Mucosa of rectum (tissue), 2 donors: ENCODE measurements at regions not wholly inside any gene's neighbourhood (a gene's known extent, or its start where the extent isn't known, plus 50 kb on each side); places are given as distances from the start of the nearest gene placed in this dataset.

ENCODE experiments used
- H3K27ac ChIP-seq, 2 donors: one replicate each; pipeline ENCODE4 v1.7.0; 2013; ENCODE audit warnings: inconsistent platforms in 2 of 2, low read depth in 2 of 2, low read length in 2 of 2
- H3K27me3 ChIP-seq, 2 donors: one replicate each; pipeline ENCODE4 v1.7.0; 2013; ENCODE audit warnings: low read length in 2 of 2; ENCODE audit not compliant: control insufficient read depth in 2 of 2, insufficient read depth in 2 of 2
- H3K36me3 ChIP-seq, 2 donors: one replicate each; pipeline ENCODE4 v1.7.0; 2013; ENCODE audit warnings: low read length in 2 of 2; ENCODE audit not compliant: control insufficient read depth in 2 of 2, insufficient read depth in 2 of 2
- H3K4me1 ChIP-seq, 2 donors: one replicate each; pipeline ENCODE4 v1.7.0; 2013; ENCODE audit warnings: low read length in 2 of 2, mild to moderate bottlenecking in 1 of 2; ENCODE audit not compliant: control insufficient read depth in 2 of 2, insufficient read depth in 2 of 2
- H3K4me3 ChIP-seq, 2 donors: one replicate each; pipeline ENCODE4 v1.7.0; 2013; ENCODE audit warnings: low read length in 2 of 2
- H3K9ac ChIP-seq, 2 donors: one replicate each; pipeline ENCODE4 v1.7.0; 2013; ENCODE audit warnings: low read length in 2 of 2, low read depth in 1 of 2, mild to moderate bottlenecking in 1 of 2
- H3K9me3 ChIP-seq, 2 donors: one replicate each; pipeline ENCODE4 v1.7.0; 2013; ENCODE audit warnings: low read length in 2 of 2; ENCODE audit not compliant: control insufficient read depth in 2 of 2
- donor health status: healthy.
- donor health status: Normal muscosa, but diverticular disease.

GRCh38 chr4:77385124-77385969, 220.3 kb upstream of the CXCL13 start:
- Histone ChIP-seq H3K9ac (no peak overlapping the region), H3K27ac (no peak overlapping the region), H3K27me3 (no peaks in the 10 kb centered on the region), H3K9me3 (no peaks in the 10 kb centered on the region), H3K4me1 (no peaks in the 10 kb centered on the region), H3K4me3 (no peak overlapping the region), H3K36me3 (no peaks in the 10 kb centered on the region)

- no peak overlapping the region for H3K27ac ChIP-seq
- H3K27me3 ChIP-seq = no peaks in the 10 kb centered on the region
- H3K9ac ChIP-seq = no peak overlapping the region
- H3K4me3 ChIP-seq = no peak overlapping the region
- H3K9me3 ChIP-seq = no peaks in the 10 kb centered on the region
- no peaks in the 10 kb centered on the region for H3K36me3 ChIP-seq
- H3K4me1 ChIP-seq = peaks cover 3% of the 10 kb centered on the region in 2 donors
These were observed 211.6 kb upstream of the CXCL13 start for GRCh38 chr4:77393996-77394395.

DNA sequence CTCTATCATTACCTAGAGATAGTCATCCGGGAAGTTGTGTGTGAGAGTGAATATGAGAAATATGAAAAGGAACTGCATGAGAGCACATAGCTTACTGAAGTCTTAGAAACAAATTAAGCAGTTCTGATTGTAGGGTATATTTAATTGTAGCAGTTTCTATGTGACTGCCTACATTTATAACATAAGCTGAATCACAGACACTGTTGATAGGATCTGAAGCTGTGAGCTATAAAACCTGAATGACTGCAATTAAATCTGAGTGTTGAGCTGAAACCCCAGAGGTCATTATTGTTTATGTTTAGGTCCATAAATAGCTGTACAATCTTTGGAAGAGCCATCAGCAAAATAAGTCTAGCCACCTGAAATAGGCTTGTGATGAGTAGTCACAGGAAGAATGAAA, 210.1 kb upstream of the CXCL13 start:
- H3K27me3 ChIP-seq = no peaks in the 10 kb centered on the region
- H3K36me3 ChIP-seq = no peaks in the 10 kb centered on the region
- peaks cover 0 to 3% of the 10 kb centered on the region in 2 donors for H3K9me3 ChIP-seq
- H3K27ac ChIP-seq = no peak overlapping the region
- H3K9ac ChIP-seq = no peak overlapping the region
- peaks cover 3% of the 10 kb centered on the region in 2 donors for H3K4me1 ChIP-seq
- no peak overlapping the region for H3K4me3 ChIP-seq

DNA sequence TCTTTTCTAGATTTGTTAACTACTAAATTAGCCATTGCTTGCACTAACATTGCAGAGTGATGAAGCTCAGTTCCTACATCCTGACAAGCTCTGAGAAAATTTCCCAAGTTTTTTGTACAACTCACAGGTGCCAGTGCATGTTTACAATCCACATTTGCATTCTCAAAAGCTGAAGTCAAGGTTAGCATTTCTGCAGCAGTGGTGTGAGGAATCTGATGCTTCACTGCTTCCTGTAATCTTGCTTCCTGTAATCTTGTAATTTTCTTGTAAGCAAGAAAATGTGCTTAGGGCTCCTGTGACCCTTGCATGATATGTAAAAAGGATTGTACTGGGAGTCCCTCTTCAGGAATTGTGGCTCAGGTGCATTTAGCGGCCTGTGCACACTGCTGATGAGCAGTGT, 207.4 kb upstream of the CXCL13 start:
- Histone ChIP-seq H3K9ac (no peak overlapping the region), H3K27ac (no peak overlapping the region), H3K4me1 (peaks cover 3% of the 10 kb centered on the region in 2 donors), H3K36me3 (no peaks in the 10 kb centered on the region), H3K27me3 (no peaks in the 10 kb centered on the region), H3K4me3 (no peak overlapping the region), H3K9me3 (peaks cover 0 to 3% of the 10 kb centered on the region in 2 donors)

DNA sequence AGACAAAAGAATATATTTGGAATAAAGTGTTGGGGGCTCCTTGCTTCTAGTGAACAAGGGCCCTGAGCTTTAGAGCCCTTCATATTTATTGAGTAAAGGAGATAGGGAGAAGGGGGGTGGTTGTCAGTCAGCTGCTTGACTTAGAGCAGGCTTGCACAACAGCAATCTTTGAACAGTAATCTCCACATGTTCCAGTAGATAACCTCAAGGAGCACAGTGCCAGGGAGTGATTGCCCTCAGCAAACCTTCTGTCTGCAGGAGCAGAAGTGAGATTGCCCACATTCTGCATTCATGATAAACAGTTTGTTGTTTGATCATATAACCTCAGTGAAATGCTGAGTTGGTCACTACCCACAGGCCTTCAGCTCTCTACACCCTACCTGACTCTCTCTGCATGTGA, 205.8 kb upstream of the CXCL13 start:
- peaks cover 0 to 3% of the 10 kb centered on the region in 2 donors for H3K9me3 ChIP-seq
- H3K9ac ChIP-seq = no peak overlapping the region
- H3K27me3 ChIP-seq = no peaks in the 10 kb centered on the region
- H3K27ac ChIP-seq = no peak overlapping the region
- H3K36me3 ChIP-seq = no peaks in the 10 kb centered on the region
- peaks cover 3% of the 10 kb centered on the region in 2 donors for H3K4me1 ChIP-seq
- H3K4me3 ChIP-seq = no peak overlapping the region

DNA sequence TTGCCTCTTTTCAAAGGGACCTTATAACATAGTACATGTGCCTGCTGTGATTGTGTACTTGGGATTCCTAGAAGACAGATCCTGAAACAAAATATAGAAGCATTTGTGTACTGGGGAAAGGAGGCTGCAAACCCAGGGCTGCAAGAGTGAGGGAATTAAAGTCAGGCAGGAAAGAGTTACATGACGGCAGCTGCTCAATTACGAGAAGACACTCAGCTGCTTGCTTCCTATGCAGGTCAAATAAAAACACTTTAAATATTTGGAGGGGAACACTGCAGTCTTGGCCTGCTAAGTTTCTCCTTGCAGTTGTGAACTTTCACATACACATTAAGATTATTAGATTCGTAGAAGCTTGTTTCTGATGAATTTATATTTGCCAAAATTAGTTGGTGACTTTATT, 191.9 kb upstream of the CXCL13 start:
- no peaks in the 10 kb centered on the region for H3K27me3 ChIP-seq
- no peaks in the 10 kb centered on the region for H3K9me3 ChIP-seq
- H3K36me3 ChIP-seq = no peaks in the 10 kb centered on the region
- H3K9ac ChIP-seq = no peak overlapping the region
- no peak overlapping the region for H3K4me3 ChIP-seq
- no peak overlapping the region for H3K27ac ChIP-seq
- no peaks in the 10 kb centered on the region for H3K4me1 ChIP-seq

DNA sequence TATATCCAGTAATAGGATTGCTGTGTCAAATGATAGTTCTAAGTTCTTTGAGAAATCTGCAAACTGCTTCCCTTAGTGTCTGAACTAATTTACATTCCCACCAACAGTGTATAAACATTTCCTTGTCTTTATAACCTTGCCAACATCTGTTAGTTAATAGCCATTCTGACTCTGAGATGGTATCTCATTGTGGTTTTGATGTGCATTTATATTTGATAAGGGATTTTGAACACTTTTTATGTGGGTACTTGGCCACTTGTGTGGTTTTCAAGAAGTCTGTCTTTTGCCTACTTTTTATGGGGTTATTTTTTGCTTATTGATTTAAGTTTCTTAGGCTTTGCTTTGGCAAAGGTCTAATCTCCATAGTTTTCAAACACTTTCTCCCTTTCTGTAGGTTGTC, 189.9 kb upstream of the CXCL13 start:
- H3K27me3 ChIP-seq = no peaks in the 10 kb centered on the region
- H3K36me3 ChIP-seq = no peaks in the 10 kb centered on the region
- no peak overlapping the region for H3K4me3 ChIP-seq
- H3K9me3 ChIP-seq = no peaks in the 10 kb centered on the region
- no peaks in the 10 kb centered on the region for H3K4me1 ChIP-seq
- H3K27ac ChIP-seq = no peak overlapping the region
- H3K9ac ChIP-seq = no peak overlapping the region

DNA sequence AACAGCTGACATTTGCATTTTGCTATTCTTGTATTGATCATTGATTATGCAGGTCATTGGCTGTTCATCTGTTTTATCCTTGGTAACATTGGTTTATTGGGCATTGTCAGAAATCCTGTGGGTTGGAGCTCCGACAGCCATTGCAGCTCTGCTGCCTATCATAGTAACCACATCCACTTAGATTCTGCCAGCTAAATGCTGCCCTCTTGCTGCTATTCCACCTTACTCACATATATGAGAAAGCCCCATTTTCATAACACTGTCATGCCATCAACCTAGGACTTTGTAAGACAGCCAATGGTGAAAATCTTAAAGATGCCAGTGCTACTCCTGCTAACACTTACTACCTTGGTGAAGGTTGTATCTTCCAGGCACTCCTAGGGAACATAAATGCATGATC, 187.3 kb upstream of the CXCL13 start:
- Histone ChIP-seq H3K36me3 (no peaks in the 10 kb centered on the region), H3K4me1 (no peaks in the 10 kb centered on the region), H3K4me3 (no peak overlapping the region), H3K9ac (no peak overlapping the region), H3K27me3 (no peaks in the 10 kb centered on the region), H3K9me3 (no peaks in the 10 kb centered on the region), H3K27ac (no peak overlapping the region)

DNA sequence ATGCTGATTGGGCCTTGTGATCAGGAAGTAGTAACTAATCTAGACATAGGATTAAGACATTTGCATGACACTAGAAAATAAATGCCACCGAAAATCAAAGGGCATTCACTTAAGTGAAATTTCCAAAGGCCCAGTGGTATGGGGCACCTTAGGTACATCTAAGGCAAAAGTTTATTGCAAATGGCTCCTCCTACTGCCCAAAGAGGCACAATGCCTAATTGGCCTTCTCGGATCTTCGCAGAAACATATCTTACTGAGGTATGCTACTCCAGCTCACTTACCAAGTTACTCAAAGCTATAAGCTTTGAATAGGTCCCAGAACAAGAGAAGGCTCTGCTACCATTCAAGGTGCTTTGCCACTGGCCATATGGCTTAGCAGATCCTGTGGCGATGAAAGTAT, 174.8 kb upstream of the CXCL13 start:
- no peak overlapping the region for H3K4me3 ChIP-seq
- no peaks in the 10 kb centered on the region for H3K9me3 ChIP-seq
- H3K36me3 ChIP-seq = no peaks in the 10 kb centered on the region
- H3K27me3 ChIP-seq = no peaks in the 10 kb centered on the region
- no peak overlapping the region for H3K27ac ChIP-seq
- H3K4me1 ChIP-seq = no peaks in the 10 kb centered on the region
- no peak overlapping the region for H3K9ac ChIP-seq

- Histone ChIP-seq H3K9ac (no peak overlapping the region), H3K4me1 (no peaks in the 10 kb centered on the region)
These were observed 174.1 kb upstream of the CXCL13 start for GRCh38 chr4:77431546-77431945.

More at GRCh38 chr4:77431546-77431945, 174.1 kb upstream of the CXCL13 start:
- Histone ChIP-seq H3K4me3 (no peak overlapping the region), H3K36me3 (no peaks in the 10 kb centered on the region), H3K9me3 (no peaks in the 10 kb centered on the region), H3K27ac (no peak overlapping the region), H3K27me3 (no peaks in the 10 kb centered on the region)
